Stimulated activated CD4-positive, alpha-beta T cell treated with anti-CD3 and anti-CD28 coated beads, Interleukin-15, amount 100 ng/mL, for 1 hour (primary cell): ENCODE measurements at regions not wholly inside any gene's neighbourhood (a gene's known extent, or its start where the extent isn't known, plus 50 kb on each side); places are given as distances from the start of the nearest gene placed in this dataset.
"Not testable (repeated sequence)": the region's sequence is repeated elsewhere in the genome, so short reads cannot be mapped to it uniquely, and the experiment has no call there.

Experiments used
- DNase-seq, 2 donors: peaks; one replicate each; pipeline ENCODE4 v3.0.0-alpha.2; 2020; ENCODE audit warnings: low read depth in 1 of 2, low spot score in 1 of 2

DNA sequence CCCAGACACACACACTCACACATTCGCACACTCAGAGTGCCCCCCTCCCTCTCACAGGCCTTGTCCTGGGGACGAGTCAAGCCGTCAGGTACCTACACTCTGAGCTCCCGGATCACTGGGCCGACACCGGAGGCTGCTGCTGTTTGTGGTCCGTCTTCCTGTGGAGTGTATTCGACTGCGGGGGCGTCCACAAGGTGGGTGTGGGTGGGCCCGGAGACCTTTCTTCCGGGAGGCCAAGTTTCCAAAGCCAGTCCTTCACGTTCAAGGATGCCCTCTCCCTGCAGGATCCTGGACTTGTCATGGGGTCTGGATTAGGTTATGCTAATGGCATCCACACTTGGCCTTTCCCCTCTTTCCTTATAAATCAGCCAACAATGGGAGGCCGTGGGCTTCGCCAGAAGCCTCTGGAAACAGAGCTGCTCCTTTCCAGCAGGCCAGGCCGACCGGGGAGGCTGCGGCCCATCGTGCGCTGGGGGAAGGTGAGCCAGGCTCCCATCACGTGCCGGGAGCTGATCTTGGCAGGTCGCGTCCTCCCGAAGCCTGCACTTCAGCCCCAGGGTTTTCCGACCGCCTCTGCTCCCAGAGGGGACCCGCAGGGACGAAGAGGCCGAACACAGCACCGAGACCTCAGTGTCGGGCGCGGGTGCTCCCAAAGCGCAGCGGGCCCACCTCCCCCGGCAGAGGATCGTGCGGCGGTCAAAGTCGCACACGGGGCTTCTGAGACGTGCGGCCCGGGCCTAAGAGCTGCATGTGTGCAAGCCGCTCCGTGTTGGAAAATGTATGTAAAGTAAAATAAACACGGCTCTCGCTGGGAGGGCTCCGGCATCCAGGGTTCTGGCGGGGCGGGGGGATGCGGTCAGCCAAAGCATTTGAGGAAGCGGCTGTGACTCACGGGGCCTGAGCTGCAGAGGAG lies 196.5 kb upstream of the ZNF469 start:
- not testable (repeated sequence) for DNase-seq

- DNase-seq: not testable (repeated sequence)
Measured at GRCh38 chr16:88186889-88187870, 195.6 kb upstream of the ZNF469 start.

- DNase-seq: not testable (repeated sequence)
Measured at GRCh38 chr16:88188171-88188895, 194.4 kb upstream of the ZNF469 start.

DNA sequence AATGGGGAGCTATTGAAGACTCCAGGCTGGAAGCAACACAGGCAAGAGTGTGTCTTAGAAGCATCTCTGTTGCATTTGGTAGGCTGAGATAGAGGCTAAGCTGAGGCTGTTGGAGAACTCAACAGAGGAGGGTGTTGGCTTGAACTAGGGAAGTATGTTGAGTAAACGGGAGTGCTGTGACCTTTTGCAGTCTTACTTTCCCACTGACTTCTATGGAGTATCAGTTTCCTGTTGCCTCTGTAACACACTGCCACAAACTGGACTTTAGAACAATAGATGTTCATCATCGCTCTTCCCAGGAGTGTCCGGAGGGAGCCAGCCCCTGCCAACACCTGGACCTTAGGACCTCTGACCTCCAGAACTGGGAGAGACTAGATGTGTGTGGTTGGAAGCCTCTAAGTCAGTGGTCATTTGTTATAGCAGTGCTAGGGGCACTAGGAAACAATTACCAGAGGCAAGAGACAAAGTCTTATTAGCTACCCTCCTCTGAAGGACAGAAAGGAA lies 192.1 kb upstream of the ZNF469 start:
- not testable (repeated sequence) for DNase-seq

DNA sequence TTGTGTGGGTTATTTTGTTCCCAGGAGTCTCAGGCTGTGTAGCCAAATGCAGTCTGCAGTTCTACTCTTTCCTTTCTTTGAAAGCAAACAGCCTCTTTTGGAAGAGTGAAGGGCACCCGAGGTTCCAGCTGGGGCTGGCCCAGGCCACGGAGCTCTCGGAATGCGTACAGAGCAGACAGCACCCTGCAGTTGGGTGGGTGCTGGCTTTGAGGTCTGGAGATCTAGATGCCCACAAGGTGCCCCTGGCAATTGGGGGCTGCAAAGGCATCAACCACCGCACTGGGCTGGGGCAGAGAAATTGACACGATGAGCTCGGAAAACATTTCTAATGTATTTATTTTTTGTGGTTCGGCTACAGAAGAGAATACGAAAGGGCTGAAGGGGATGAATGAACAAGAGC lies 191.6 kb upstream of the ZNF469 start:
- DNase-seq: not testable (repeated sequence)

DNA sequence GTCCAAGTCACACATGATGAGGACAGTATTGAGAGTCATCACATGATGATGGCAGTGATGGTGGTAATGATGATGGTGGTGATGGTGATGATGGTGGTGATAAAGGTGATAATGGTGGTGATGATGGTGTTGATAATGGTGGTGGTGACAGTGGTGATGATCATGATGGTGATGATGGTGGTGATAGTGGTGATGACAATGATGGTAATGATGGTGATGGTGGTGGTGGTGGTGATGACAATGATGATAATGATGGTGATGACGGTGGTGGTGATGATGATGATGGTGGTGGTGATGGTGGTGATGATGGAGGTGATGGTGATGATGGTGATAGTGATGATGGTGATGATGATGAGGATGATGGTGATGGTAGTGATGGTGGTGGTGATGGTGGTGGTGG lies 190.2 kb upstream of the ZNF469 start:
- DNase-seq: no peak

DNA sequence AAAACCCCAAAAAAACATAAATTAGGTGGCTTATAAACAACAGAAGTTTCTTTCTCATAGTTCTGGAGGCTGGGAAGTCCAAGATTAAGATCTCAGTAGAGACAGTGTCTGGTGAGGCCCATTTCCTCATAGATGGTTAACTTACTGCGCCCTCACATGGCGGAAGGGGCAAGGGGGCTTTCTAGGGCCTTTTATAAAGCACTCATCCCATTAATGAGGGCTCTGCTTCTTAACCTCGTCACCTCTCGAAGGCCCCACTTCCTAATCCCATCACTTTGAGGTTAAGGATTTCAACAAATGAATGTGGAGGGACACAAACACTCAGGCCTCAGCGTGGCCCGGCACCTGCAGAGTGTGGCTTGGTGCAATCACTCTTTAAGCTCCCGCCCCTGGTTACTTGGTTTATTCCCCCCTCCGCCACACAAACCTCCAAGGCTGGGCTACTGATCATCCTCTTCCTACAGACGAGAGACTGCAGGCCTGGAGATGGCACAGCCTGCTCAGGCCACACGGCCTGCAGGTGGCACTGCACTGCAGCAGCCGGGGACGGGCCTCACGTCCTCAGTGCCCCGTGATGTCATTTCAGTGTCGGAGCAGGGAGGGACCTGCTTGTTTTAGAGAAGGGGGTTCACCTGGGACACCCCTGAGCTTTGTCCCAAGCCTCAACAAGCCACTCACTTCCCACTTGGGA lies 188.9 kb upstream of the ZNF469 start:
- DNase-seq: not testable (repeated sequence)

- DNase-seq: no peak
Measured at GRCh38 chr16:88194397-88195268, 188.1 kb upstream of the ZNF469 start.

DNA sequence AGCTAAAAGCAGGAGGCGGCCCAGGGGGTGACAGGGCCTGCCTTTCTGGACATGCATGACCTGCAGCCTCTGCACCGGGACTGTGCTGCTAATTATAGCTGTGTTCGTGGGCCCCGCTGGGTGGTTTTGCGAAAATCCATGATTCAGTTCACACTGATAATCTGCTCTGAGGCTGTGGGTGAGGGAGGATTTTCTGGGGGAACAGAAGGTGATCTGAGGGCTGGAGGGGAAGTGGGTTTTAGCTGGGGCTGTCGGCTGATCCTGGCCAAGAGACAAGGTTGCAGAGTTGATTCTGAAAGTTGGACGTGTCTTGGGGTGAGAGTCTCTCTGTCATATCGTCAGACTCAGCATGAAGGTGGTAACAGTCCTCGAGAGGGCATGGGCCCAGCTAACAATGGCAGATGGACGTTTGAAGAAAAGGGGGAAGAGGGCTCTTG lies 187.5 kb upstream of the ZNF469 start:
- no peak for DNase-seq

DNA sequence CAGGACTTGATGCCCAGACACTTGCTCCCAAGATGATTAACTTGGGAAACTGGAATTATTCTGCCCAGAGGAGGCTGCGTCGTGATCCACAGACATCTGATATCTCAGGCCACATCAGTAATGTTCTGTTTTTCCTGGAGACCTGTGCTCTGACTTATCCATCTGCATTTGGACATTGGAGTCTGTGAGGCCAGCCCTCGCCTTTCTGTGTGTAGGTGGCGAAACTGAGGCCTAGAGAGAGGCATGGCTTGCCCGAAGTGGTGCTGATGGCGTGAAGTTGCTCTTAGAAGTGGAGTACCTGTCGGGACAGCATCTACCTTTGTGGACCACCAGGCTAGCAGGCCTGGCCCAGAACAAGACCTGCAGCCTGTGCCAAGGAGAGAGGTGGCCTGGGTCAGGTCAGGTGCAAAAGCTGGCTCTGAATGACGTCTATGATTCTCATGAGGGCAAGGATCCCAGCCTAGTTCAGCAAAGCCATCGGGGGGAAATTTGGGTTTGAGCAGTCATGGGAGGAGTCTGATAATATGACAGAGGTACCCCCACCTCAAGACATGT lies 186.8 kb upstream of the ZNF469 start:
- DNase-seq: no peak

- no peak for DNase-seq
Measured at GRCh38 chr16:88196471-88197400, 186.0 kb upstream of the ZNF469 start.

DNA sequence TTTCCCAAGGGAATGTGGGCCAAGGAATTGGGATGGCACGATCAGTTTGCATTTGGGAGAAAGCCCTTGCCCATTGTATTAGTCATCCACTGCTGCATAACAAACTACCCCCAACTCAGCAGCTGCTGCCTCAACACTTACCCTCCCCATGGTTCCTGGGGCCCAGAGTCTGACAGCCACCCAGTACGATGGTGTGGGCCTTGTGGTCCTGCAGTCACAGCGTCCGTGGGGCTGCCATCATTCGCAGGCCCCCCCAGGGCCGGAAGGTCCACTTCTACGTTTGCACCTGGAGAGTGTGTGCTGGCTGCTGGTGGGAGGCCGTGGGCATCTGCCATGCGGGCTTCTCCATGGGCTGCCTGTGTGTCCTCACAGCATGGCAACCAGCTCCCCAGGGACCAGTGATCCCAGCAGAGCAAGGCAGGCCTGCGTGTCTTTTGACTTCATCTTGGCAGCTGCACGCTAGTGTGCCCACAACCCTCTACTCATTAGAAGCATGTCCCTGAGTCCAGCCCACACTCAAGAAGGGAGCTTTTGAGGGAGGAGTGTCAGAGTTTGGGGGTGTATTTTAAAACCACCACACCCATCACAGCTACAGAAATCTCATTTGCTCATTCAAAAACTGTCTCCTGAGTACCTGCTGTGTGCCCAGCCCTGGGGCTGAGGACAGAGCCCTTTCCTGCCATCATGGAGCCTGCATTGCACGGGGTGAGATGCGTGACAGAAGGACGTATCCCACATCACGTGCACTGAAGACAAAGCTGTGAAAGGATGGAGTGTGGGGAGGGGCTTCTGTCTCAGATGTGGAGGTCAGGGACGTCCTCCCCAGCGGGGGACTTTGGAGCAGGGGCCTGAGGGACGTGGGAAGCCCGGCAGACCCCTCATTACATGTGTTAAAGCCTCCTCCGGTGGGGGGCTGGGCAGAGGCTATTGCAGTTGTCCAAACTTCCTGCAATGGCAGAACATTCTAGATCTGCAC lies 185.0 kb upstream of the ZNF469 start:
- DNase-seq: no peak

GRCh38 chr16:88198457-88199295 lies 184.1 kb upstream of the ZNF469 start:
- not testable (repeated sequence) for DNase-seq

DNA sequence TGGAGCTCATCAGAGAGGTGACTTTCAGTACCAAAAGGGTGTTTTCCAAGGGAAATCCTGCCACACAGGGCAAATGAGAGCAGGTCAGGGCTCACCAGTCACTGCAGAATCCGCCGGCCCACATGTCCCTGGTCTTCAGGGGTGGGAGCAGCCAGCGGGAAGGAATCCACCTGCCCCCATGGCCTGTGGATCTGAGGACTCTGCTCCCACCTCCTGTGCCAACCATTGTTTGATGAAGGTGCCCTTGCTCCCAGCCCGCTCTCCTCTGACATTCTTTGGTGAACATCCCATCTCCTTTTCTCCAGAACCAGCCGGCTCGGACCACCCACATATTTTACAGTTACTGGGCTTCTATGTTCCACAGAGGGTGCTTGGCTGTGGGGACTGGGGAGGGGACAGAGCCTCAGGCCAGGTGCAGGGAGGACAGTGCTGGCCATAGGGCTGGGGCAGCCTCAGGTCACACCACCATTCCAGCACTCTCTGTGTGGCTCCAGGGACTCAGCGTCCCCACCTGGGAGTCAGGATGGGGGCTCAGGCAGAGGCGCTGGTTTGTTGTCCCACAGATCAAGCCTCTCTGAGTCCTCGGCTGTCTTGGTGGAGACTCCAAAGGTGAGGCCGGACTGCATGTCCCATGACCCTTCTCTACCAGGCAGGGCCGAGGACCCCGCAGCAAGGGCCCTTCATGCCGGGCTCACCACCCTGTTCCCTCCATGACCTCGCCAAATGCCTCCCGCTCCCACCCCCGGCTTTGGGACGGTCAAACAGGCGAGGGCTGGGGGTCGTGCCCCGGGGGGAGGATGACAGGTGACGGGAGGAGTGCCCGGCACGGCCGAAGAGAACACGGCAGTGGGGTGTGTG lies 183.2 kb upstream of the ZNF469 start:
- DNase-seq: not testable (repeated sequence)
